H9 (cell line): ENCODE measurements at regions not wholly inside any gene's neighbourhood (a gene's known extent, or its start where the extent isn't known, plus 50 kb on each side); places are given as distances from the start of the nearest gene placed in this dataset.

Experiments
- DNase-seq: peaks from one replicate; pipeline ENCODE4 v3.0.0-alpha.2; 2017
- H2AFZ ChIP-seq: one replicate; pipeline ENCODE4 v1.6.1; 2013; ENCODE audit warnings: mild to moderate bottlenecking, low read length, control low read depth, moderate library complexity
- H2AK5ac ChIP-seq: 2 replicates; pipeline ENCODE4 v1.6.1; 2013; ENCODE audit warnings: low read length, control low read depth, mixed read lengths; ENCODE audit not compliant: insufficient read length
- H2BK120ac ChIP-seq: one replicate; pipeline ENCODE4 v1.6.1; 2013; ENCODE audit warnings: low read depth, mild to moderate bottlenecking, low read length, control low read depth, inconsistent platforms; ENCODE audit not compliant: poor library complexity, severe bottlenecking
- H2BK12ac ChIP-seq: 2 replicates; pipeline ENCODE4 v1.6.1; 2013; ENCODE audit warnings: low read length, control low read depth, mixed read lengths, low read depth; ENCODE audit not compliant: insufficient read length
- H2BK15ac ChIP-seq: 2 replicates; pipeline ENCODE4 v1.6.1; 2013; ENCODE audit warnings: low read depth, low read length, control low read depth
- H2BK20ac ChIP-seq: one replicate; pipeline ENCODE4 v1.6.1; 2013; ENCODE audit warnings: low read depth, mild to moderate bottlenecking, low read length, control low read depth, inconsistent platforms; ENCODE audit not compliant: poor library complexity, severe bottlenecking
- H2BK5ac ChIP-seq: 2 replicates; pipeline ENCODE4 v1.6.1; 2013; ENCODE audit warnings: low read length, control low read depth, mixed read lengths; ENCODE audit not compliant: insufficient read length
- H3K14ac ChIP-seq: 2 replicates; pipeline ENCODE4 v1.6.1; 2013; ENCODE audit warnings: low read length, control low read depth; ENCODE audit not compliant: insufficient read depth
- H3K18ac ChIP-seq: 2 replicates; pipeline ENCODE4 v1.6.1; 2013; ENCODE audit warnings: low read depth, mild to moderate bottlenecking, mixed read lengths, low read length, control low read depth; ENCODE audit not compliant: insufficient read length
- H3K23ac ChIP-seq: 2 replicates; pipeline ENCODE4 v1.6.1; 2013; ENCODE audit warnings: low read length, control low read depth, mixed read lengths, low read depth; ENCODE audit not compliant: insufficient read length
- H3K23me2 ChIP-seq: 2 replicates; pipeline ENCODE4 v1.6.1; 2013; ENCODE audit warnings: low read depth, mild to moderate bottlenecking, mixed read lengths, low read length, control low read depth; ENCODE audit not compliant: insufficient read length, poor library complexity, severe bottlenecking
- H3K27ac ChIP-seq: 2 replicates; pipeline ENCODE4 v1.5.1; 2013; ENCODE audit warnings: low read length, control low read depth, mixed read lengths, low read depth; ENCODE audit not compliant: insufficient read length
- H3K27me3 ChIP-seq: 2 replicates; pipeline ENCODE4 v1.6.1; 2013; ENCODE audit warnings: low read length, control low read depth, inconsistent platforms; ENCODE audit not compliant: insufficient read depth
- H3K4ac ChIP-seq: 2 replicates; pipeline ENCODE4 v1.6.1; 2013; ENCODE audit warnings: low read depth, mild to moderate bottlenecking, control low read depth, inconsistent platforms, low read length, moderate library complexity
- H3K4me1 ChIP-seq: 2 replicates; pipeline ENCODE4 v1.6.1; 2013; ENCODE audit warnings: low read length, control low read depth, inconsistent platforms; ENCODE audit not compliant: insufficient read depth
- H3K4me2 ChIP-seq: 2 replicates; pipeline ENCODE4 v1.6.1; 2013; ENCODE audit warnings: low read length, control low read depth, mixed read lengths; ENCODE audit not compliant: insufficient read length, insufficient read depth
- H3K56ac ChIP-seq: 2 replicates; pipeline ENCODE4 v1.6.1; 2013; ENCODE audit warnings: low read depth, mild to moderate bottlenecking, mixed read lengths, low read length, control low read depth; ENCODE audit not compliant: insufficient read length
- H3K79me1 ChIP-seq: 2 replicates; pipeline ENCODE4 v1.6.1; 2013; ENCODE audit warnings: low read depth, mild to moderate bottlenecking, moderate library complexity, low read length, control low read depth, inconsistent platforms; ENCODE audit not compliant: insufficient read depth, poor library complexity, severe bottlenecking
- H3K79me2 ChIP-seq: 2 replicates; pipeline ENCODE4 v1.6.1; 2013; ENCODE audit warnings: low read length, control low read depth, inconsistent platforms; ENCODE audit not compliant: insufficient read depth
- H3K9ac ChIP-seq: 2 replicates; pipeline ENCODE4 v1.6.1; 2013; ENCODE audit warnings: low read length, control low read depth, mixed read lengths; ENCODE audit not compliant: insufficient read length; ENCODE audit errors: extremely low read depth
- H3K9me3 ChIP-seq: one replicate; pipeline ENCODE4 v1.6.1; 2013; ENCODE audit warnings: low read depth, low read length, inconsistent platforms; ENCODE audit not compliant: control insufficient read depth
- H3T11ph ChIP-seq: one replicate; pipeline ENCODE4 v1.6.1; 2013; ENCODE audit warnings: mild to moderate bottlenecking, low read length, control low read depth, inconsistent platforms
- H4K20me1 ChIP-seq: one replicate; pipeline ENCODE4 v1.6.1; 2013; ENCODE audit not compliant: control insufficient read depth, insufficient read length, insufficient read depth
- H4K5ac ChIP-seq: 2 replicates; pipeline ENCODE4 v1.6.1; 2013; ENCODE audit warnings: low read depth, mild to moderate bottlenecking, mixed read lengths, low read length, control low read depth; ENCODE audit not compliant: insufficient read length
- H4K8ac ChIP-seq: replicated peaks from 2 replicates; pipeline ENCODE4 v1.6.1; 2013; ENCODE audit warnings: low read length, control low read depth, mixed read lengths, low read depth; ENCODE audit not compliant: insufficient read length
- H4K91ac ChIP-seq: 2 replicates; pipeline ENCODE4 v1.6.1; 2013; ENCODE audit warnings: low read depth, mild to moderate bottlenecking, moderate library complexity, mixed read lengths, low read length, control low read depth; ENCODE audit not compliant: insufficient read length
- H3K27ac Mint-ChIP-seq, 3 experiments: 2 replicates in 2 of 3; 3 replicates in 1 of 3; pipeline ENCODE4 v1.8.0; 2020 to 2021; ENCODE audit warnings: mixed read lengths in 3 of 3, mild to moderate bottlenecking in 1 of 3, moderate library complexity in 1 of 3
- H3K27me3 Mint-ChIP-seq: 2 replicates; pipeline ENCODE4 v1.8.0; 2021; ENCODE audit warnings: low read depth, mild to moderate bottlenecking, moderate library complexity, mixed read lengths
- H3K36me3 Mint-ChIP-seq, 3 experiments: 2 replicates in 2 of 3; 3 replicates in 1 of 3; pipeline ENCODE4 v1.8.0; 2020 to 2021; ENCODE audit warnings: low read depth in 3 of 3, mixed read lengths in 3 of 3; ENCODE audit not compliant: insufficient read depth in 1 of 3
- H3K4me1 Mint-ChIP-seq, 2 experiments: 2 replicates each; pipeline ENCODE4 v1.8.0; 2020; ENCODE audit warnings: mixed read lengths in 2 of 2
- H3K4me3 Mint-ChIP-seq, 2 experiments: 2 replicates in 1 of 2; 3 replicates in 1 of 2; pipeline ENCODE4 v1.8.0; 2020 to 2021; ENCODE audit warnings: mild to moderate bottlenecking in 2 of 2, mixed read lengths in 2 of 2, moderate library complexity in 1 of 2
- H3K9me3 Mint-ChIP-seq, 2 experiments: 2 replicates in 1 of 2; 3 replicates in 1 of 2; pipeline ENCODE4 v1.8.0; 2020; ENCODE audit warnings: mild to moderate bottlenecking in 2 of 2, mixed read lengths in 2 of 2, moderate library complexity in 1 of 2
- CTCF ChIP-seq: fragments of 200-600 bp; sonication (generic); conservative IDR thresholded peaks from 3 replicates; pipeline ENCODE4 v1.8.0; 2021; ENCODE audit warnings: antibody characterized with exemption, mild to moderate bottlenecking
- WGBS: extraction: QIAGEN DNeasy Blood & Tissue Kit; methylation state at CpG from one replicate; pipeline ENCODE4 v1.1.7; 2013; ENCODE audit warnings: missing lambda C conversion rate, low lambda C conversion rate, mixed read lengths; ENCODE audit not compliant: insufficient read length; ENCODE audit errors: extremely low coverage; 5-methylcytosine and 5-hydroxymethylcytosine counted together

GRCh38 chr3:56851966-56852884 lies 50.5 kb upstream of the ARHGEF3 start:
- Histone ChIP-seq H3K56ac (no peak overlapping the region), H3K4me2 (no peak overlapping the region), H2AK5ac (no peak overlapping the region), H3K27me3 (no peaks in the 10 kb centered on the region), H3K23me2 (no peaks in the 10 kb centered on the region), H4K5ac (no peak overlapping the region), H3T11ph (no peak overlapping the region), H2AFZ (no peak overlapping the region), H3K4ac (no peak overlapping the region), H3K23ac (no peak overlapping the region), H2BK12ac (no peak overlapping the region), H2BK120ac (no peak overlapping the region), H3K4me1 (no peaks in the 10 kb centered on the region; the same call in 1 of the 2 replicates), H3K79me1 (no peaks in the 10 kb centered on the region), H2BK5ac (no peak overlapping the region), H4K8ac (no peak overlapping the region), H3K14ac (no peak overlapping the region), H3K9ac (no peak overlapping the region), H2BK20ac (no peak overlapping the region), H2BK15ac (no peak overlapping the region), H3K27ac (no peak overlapping the region), H3K18ac (no peak overlapping the region), H4K20me1 (no peaks in the 10 kb centered on the region), H3K79me2 (no peaks in the 10 kb centered on the region), H3K9me3 (no peaks in the 10 kb centered on the region), H4K91ac (no peak overlapping the region)
- no CpG with 5 or more reads among the region's 9 CpGs for WGBS
- no peak for DNase-seq
- no peak overlapping the region; a peak in 1 of 7 replicates for H3K27ac Mint-ChIP-seq
- H3K4me1 Mint-ChIP-seq: peaks cover 7 to 15% of the 10 kb centered on the region in 2 experiments
- H3K27me3 Mint-ChIP-seq: no peaks in the 10 kb centered on the region
- H3K9me3 Mint-ChIP-seq: no peaks in the 10 kb centered on the region
- H3K36me3 Mint-ChIP-seq: no peaks in the 10 kb centered on the region
- TF ChIP-seq CTCF: no peak
- no peak overlapping the region for H3K4me3 Mint-ChIP-seq
